WTC11 (cell line): ENCODE measurements at regions not wholly inside any gene's neighbourhood (a gene's known extent, or its start where the extent isn't known, plus 50 kb on each side); places are given as distances from the start of the nearest gene placed in this dataset.

Source experiments
- ATAC-seq: fragments of 200-7000 bp; cut with Tn5 transposase; 2 replicates; pipeline ENCODE4 v1.10.0; 2021; ENCODE audit warnings: mild to moderate bottlenecking, moderate library complexity
- CTCF ChIA-PET: fragments of 300-600 bp; sonication (Branson Sonifier 250); formaldehyde crosslinking; loops from one replicate; lab custom pipeline; 2021; ENCODE audit warnings: antibody characterized with exemption; lab: Charles Lee
- POLR2A ChIA-PET: fragments of 350-600 bp; sonication (Branson Sonifier 250); formaldehyde crosslinking; loops from one replicate; lab custom pipeline; 2021; ENCODE audit warnings: antibody characterized with exemption; lab: Charles Lee
- DNase-seq: peaks from one replicate; pipeline ENCODE4 v3.0.0; 2021; ENCODE audit warnings: low spot score
- H3K27ac Mint-ChIP-seq: 2 replicates; pipeline ENCODE4 v1.8.0; 2021; ENCODE audit warnings: mixed read lengths
- H3K27me3 Mint-ChIP-seq: 2 replicates; pipeline ENCODE4 v1.8.0; 2021; ENCODE audit warnings: low read depth, mild to moderate bottlenecking, moderate library complexity, mixed read lengths
- H3K36me3 Mint-ChIP-seq: 2 replicates; pipeline ENCODE4 v1.8.0; 2021; ENCODE audit warnings: mixed read lengths
- H3K4me1 Mint-ChIP-seq: 2 replicates; pipeline ENCODE4 v1.8.0; 2022; ENCODE audit warnings: mixed read lengths
- H3K4me3 Mint-ChIP-seq: 2 replicates; pipeline ENCODE4 v1.8.0; 2021; ENCODE audit warnings: mild to moderate bottlenecking, moderate library complexity, mixed read lengths
- H3K9me3 Mint-ChIP-seq: 2 replicates; pipeline ENCODE4 v1.8.0; 2021; ENCODE audit warnings: mixed read lengths
- ATF1 ChIP-seq: sonication (generic); formaldehyde crosslinking; IDR thresholded peaks from 2 replicates; pipeline ENCODE4 v1.8.1; 2023; ENCODE audit warnings: mild to moderate bottlenecking, moderate library complexity, missing genetic modification reagents
- E2F4 ChIP-seq: sonication (generic); formaldehyde crosslinking; IDR thresholded peaks from 2 replicates; pipeline ENCODE4 v1.8.1; 2022; ENCODE audit warnings: low read depth, mild to moderate bottlenecking, moderate library complexity, missing genetic modification reagents, borderline replicate concordance
- ELF4 ChIP-seq: sonication (generic); formaldehyde crosslinking; IDR thresholded peaks from 2 replicates; pipeline ENCODE4 v1.8.1; 2022; ENCODE audit warnings: low read depth, mild to moderate bottlenecking, moderate library complexity, missing genetic modification reagents
- EMX1 ChIP-seq: fragments of 250-450 bp; sonication (Bioruptor Pico); IDR thresholded peaks from 2 replicates; pipeline ENCODE4 v1.8.0; 2021; ENCODE audit warnings: mild to moderate bottlenecking
- ERG ChIP-seq: fragments of 250-450 bp; sonication (Bioruptor Pico); IDR thresholded peaks from 2 replicates; pipeline ENCODE4 v1.8.0; 2021; ENCODE audit warnings: mild to moderate bottlenecking
- ESRRA ChIP-seq: sonication (generic); formaldehyde crosslinking; IDR thresholded peaks from 2 replicates; pipeline ENCODE4 v1.8.1; 2022; ENCODE audit warnings: mild to moderate bottlenecking, missing genetic modification reagents, borderline replicate concordance
- ETV6 ChIP-seq: sonication (generic); formaldehyde crosslinking; IDR thresholded peaks from 2 replicates; pipeline ENCODE4 v1.8.1; 2022; ENCODE audit warnings: mild to moderate bottlenecking, missing genetic modification reagents
- FOXP1 ChIP-seq: sonication (generic); formaldehyde crosslinking; IDR thresholded peaks from 2 replicates; pipeline ENCODE4 v1.8.0; 2022; ENCODE audit warnings: missing genetic modification reagents, mild to moderate bottlenecking, moderate library complexity, borderline replicate concordance
- GTF2I ChIP-seq: fragments of 250-450 bp; sonication (Bioruptor Pico); conservative IDR thresholded peaks from 2 replicates; pipeline ENCODE4 v1.4.0; 2021; ENCODE audit warnings: mild to moderate bottlenecking
- KAT7 ChIP-seq: sonication (generic); formaldehyde crosslinking; IDR thresholded peaks from 2 replicates; pipeline ENCODE4 v1.8.1; 2023; ENCODE audit warnings: missing genetic modification reagents, mild to moderate bottlenecking, borderline replicate concordance
- MLX ChIP-seq: sonication (generic); formaldehyde crosslinking; IDR thresholded peaks from 2 replicates; pipeline ENCODE4 v1.8.1; 2023; ENCODE audit warnings: mild to moderate bottlenecking, missing genetic modification reagents, moderate library complexity
- NFATC4 ChIP-seq: fragments of 250-450 bp; sonication (Bioruptor Pico); IDR thresholded peaks from 2 replicates; pipeline ENCODE4 v1.9.0; 2021; ENCODE audit warnings: mild to moderate bottlenecking
- PREB ChIP-seq: sonication (generic); formaldehyde crosslinking; IDR thresholded peaks from 2 replicates; pipeline ENCODE4 v1.8.1; 2022; ENCODE audit warnings: mild to moderate bottlenecking, missing genetic modification reagents, moderate library complexity, borderline replicate concordance
- SMAD3 ChIP-seq: sonication (generic); formaldehyde crosslinking; IDR thresholded peaks from 2 replicates; pipeline ENCODE4 v1.8.0; 2022; ENCODE audit warnings: missing genetic modification reagents, mild to moderate bottlenecking, borderline replicate concordance
- SMAD4 ChIP-seq: sonication (generic); formaldehyde crosslinking; IDR thresholded peaks from 2 replicates; pipeline ENCODE4 v1.8.0; 2022; ENCODE audit warnings: mild to moderate bottlenecking, missing genetic modification reagents
- SOX15 ChIP-seq: fragments of 250-450 bp; sonication (Bioruptor Pico); IDR thresholded peaks from 2 replicates; pipeline ENCODE4 v1.9.0; 2021; ENCODE audit warnings: mild to moderate bottlenecking
- ZMAT4 ChIP-seq: fragments of 250-450 bp; sonication (Bioruptor Pico); IDR thresholded peaks from 2 replicates; pipeline ENCODE4 v1.9.0; 2021; ENCODE audit warnings: mild to moderate bottlenecking
- ZNF219 ChIP-seq: sonication (generic); formaldehyde crosslinking; IDR thresholded peaks from 2 replicates; pipeline ENCODE4 v1.8.0; 2023; ENCODE audit warnings: missing genetic modification reagents, mild to moderate bottlenecking, borderline replicate concordance
- ZNF232 ChIP-seq: sonication (generic); formaldehyde crosslinking; IDR thresholded peaks from 2 replicates; pipeline ENCODE4 v1.8.0; 2022; ENCODE audit warnings: mild to moderate bottlenecking, missing genetic modification reagents
- ZNF317 ChIP-seq: sonication (generic); formaldehyde crosslinking; IDR thresholded peaks from 2 replicates; pipeline ENCODE4 v1.8.1; 2023; ENCODE audit warnings: low read depth, mild to moderate bottlenecking, moderate library complexity, missing genetic modification reagents, borderline replicate concordance
- ZNF416 ChIP-seq: fragments of 250-450 bp; sonication (Bioruptor Pico); IDR thresholded peaks from 2 replicates; pipeline ENCODE4 v1.9.0; 2021; ENCODE audit warnings: mild to moderate bottlenecking, inconsistent platforms
- ZNF425 ChIP-seq: fragments of 250-450 bp; sonication (Bioruptor Pico); conservative IDR thresholded peaks from 2 replicates; pipeline ENCODE4 v1.9.0; 2021; ENCODE audit warnings: mild to moderate bottlenecking

- TF ChIP-seq ERG: no peak
- no peak for TF ChIP-seq ZNF317 (CRISPR knock-in tag)
- TF ChIP-seq ZNF425 (CRISPR knock-in tag): no peak
- TF ChIP-seq SOX15: no peak
- TF ChIP-seq ZNF416 (CRISPR knock-in tag): no peak
- TF ChIP-seq ZNF232 (CRISPR knock-in tag): no peak
- TF ChIP-seq ZMAT4: no peak
- TF ChIP-seq PREB (CRISPR knock-in tag): no peak
- no peak for TF ChIP-seq NFATC4 (CRISPR knock-in tag)
- no peak for TF ChIP-seq ELF4 (CRISPR knock-in tag)
- Mint-ChIP-seq H3K27ac (no peak overlapping the region), H3K27me3 (peaks cover 21% of the 10 kb centered on the region), H3K4me3 (no peak overlapping the region), H3K9me3 (peaks cover 13% of the 10 kb centered on the region), H3K4me1 (peaks cover 5% of the 10 kb centered on the region), H3K36me3 (no peaks in the 10 kb centered on the region)
- ChIA-PET CTCF (interaction anchor here (1.6 kb wide), 1 partner anchor 72 kb away, joined by 4 read pairs; no protein-coding TSS in a partner anchor), POLR2A (no interaction called here)
- DNase-seq: no peak
- no peak for ATAC-seq
Observed at GRCh38 chr4:152117933-152118507, 357.2 kb upstream of the GATB start.

- ChIA-PET CTCF (no interaction called here), POLR2A (no interaction called here)
- ATAC-seq: no peak
- Mint-ChIP-seq H3K4me1 (peaks cover 5% of the 10 kb centered on the region), H3K9me3 (peaks cover 11% of the 10 kb centered on the region), H3K4me3 (no peak overlapping the region), H3K27me3 (peaks cover 21% of the 10 kb centered on the region), H3K36me3 (no peaks in the 10 kb centered on the region), H3K27ac (no peak overlapping the region)
- DNase-seq: no peak
- TF ChIP-seq ESRRA (CRISPR knock-in tag): no peak
- no peak for TF ChIP-seq ERG
- TF ChIP-seq EMX1 (CRISPR knock-in tag): no peak
- TF ChIP-seq ATF1 (CRISPR knock-in tag): no peak
- no peak for TF ChIP-seq GTF2I (CRISPR knock-in tag)
- TF ChIP-seq E2F4: no peak
- no peak for TF ChIP-seq ZMAT4
- no peak for TF ChIP-seq MLX
- no peak for TF ChIP-seq SMAD3 (CRISPR knock-in tag)
- no peak for TF ChIP-seq KAT7 (CRISPR knock-in tag)
- no peak for TF ChIP-seq ETV6 (CRISPR knock-in tag)
- no peak for TF ChIP-seq ZNF219 (CRISPR knock-in tag)
- TF ChIP-seq SMAD4 (CRISPR knock-in tag): no peak
- no peak for TF ChIP-seq ELF4 (CRISPR knock-in tag)
- no peak for TF ChIP-seq FOXP1 (CRISPR knock-in tag)
- no peak for TF ChIP-seq PREB (CRISPR knock-in tag)
- TF ChIP-seq, all 79 proteins: peak for 0
Observed at GRCh38 chr4:152117520-152117919, 356.7 kb upstream of the GATB start.
